ENCODE measurements at regions not wholly inside any gene's neighbourhood (a gene's known extent, or its start where the extent isn't known, plus 50 kb on each side); places are given as distances from the start of the nearest gene placed in this dataset.

- Histone ChIP-seq H3K36me3 (no peaks in the 10 kb centered on the region), H3K9me3 (no peaks in the 10 kb centered on the region), H3K27me3 (replicated peaks; ENCODE audit: insufficient read depth) (no peaks in the 10 kb centered on the region), H3K4me1 (ENCODE audit: control insufficient read depth in 1 of 2, low read depth in 2 of 2) (no peaks in the 10 kb centered on the region), H3K4me3 (no peak overlapping the region), H3K27ac (no peak overlapping the region)
- TF ChIP-seq CTCF (IDR thresholded peaks at IDR 0.05) = no peak
- ATAC-seq (ENCODE audit: insufficient number of reproducible peaks, low FRiP score, low read depth) (no peak), DNase-seq (ENCODE audit: low spot score) (no peak)
Measured at GRCh38 chr10:131700506-131700905, 200.3 kb upstream of the PPP2R2D start.

DNA sequence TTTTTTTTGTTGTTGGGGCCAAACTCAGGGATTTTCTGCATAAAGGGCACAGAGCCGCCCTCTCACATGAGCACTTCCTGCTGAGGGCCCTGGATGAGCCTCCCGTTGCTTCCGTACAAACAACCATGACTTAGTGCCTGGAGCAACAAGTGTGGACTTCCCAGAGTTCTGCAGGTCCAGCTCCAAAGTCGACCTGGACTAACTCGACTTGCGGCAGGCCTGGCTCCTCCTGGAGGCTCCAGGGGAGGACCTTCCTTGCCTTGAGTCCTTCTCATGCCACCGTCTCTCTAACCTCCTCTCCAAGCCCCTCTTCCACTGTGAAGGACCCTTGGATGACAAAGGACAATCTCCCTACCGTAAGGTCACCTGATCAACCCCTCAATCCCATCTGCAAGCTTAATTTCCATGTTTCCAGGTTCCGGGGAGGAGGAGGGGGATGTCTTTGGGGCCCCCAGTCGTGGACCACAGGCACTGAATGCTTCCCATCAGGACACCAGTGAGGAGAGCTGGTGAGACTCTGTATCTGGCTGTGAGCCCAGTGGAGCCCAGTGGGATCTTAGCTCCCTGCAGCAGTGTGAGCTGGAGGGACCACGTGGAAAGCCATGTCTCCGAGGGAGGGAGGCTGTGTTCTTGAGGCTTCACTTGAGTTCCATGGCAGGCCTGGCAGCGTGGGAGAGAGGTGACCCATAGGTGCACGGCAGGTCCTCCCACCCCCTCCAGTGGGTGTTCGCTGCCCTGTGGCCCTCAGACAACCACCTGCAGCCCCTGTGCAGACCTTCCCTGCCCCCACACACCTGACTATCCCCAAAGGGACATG is 199.5 kb upstream of the PPP2R2D start:
- ATAC-seq (ENCODE audit: insufficient number of reproducible peaks, low FRiP score, low read depth) (no peak), DNase-seq (ENCODE audit: low spot score) (no peak)
- Histone ChIP-seq H3K9me3 (peaks cover 2% of the 10 kb centered on the region), H3K36me3 (no peaks in the 10 kb centered on the region), H3K4me3 (no peak overlapping the region), H3K4me1 (ENCODE audit: control insufficient read depth in 1 of 2, low read depth in 2 of 2) (no peaks in the 10 kb centered on the region), H3K27ac (no peak overlapping the region), H3K27me3 (replicated peaks; ENCODE audit: insufficient read depth) (no peaks in the 10 kb centered on the region)
- TF ChIP-seq CTCF (IDR thresholded peaks at IDR 0.05) = no peak

DNA sequence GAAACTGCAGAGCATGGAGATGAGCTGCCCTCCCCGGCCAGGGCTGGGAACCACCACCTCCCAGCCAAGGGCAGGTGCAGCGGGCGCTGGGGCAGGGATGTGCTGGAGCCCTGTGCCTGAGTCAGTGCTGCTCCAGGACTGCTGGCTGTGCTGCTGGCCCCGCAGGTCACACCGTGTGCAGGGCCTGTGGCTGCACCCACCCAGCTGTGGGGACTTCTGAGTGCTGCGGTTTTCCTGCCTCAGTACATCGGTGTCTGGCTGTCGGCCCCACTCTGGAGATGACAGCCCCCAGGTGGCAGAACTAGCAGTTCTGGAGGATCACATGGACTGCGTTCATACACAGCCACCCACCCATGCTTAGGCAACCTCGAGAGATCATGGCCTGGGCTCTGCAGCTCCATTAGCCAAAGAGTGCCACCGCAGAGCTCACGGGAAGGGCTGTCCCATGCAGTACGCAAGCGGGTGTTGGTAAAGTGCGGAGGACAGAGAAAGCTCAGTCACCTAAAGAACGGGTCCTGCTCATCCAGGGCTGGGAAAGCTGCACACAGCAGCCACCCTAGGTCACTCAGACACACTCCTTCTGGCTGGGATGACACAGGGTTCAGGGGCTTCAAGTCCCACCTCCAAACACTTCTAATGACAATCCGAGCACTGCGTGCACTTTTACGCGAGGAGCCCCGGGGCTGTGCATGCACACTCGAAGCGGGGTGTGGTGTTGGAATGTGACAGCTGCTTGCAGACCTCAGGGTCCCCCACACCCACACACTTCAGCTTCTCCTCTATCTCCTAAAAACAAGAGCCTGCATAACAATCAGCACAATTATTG is 198.1 kb upstream of the PPP2R2D start:
- ATAC-seq (ENCODE audit: insufficient number of reproducible peaks, low FRiP score, low read depth) (no peak), DNase-seq (ENCODE audit: low spot score) (no peak)
- TF ChIP-seq CTCF (IDR thresholded peaks at IDR 0.05) = no peak
- Histone ChIP-seq H3K27ac (no peak overlapping the region), H3K27me3 (replicated peaks; ENCODE audit: insufficient read depth) (no peaks in the 10 kb centered on the region), H3K4me3 (no peak overlapping the region), H3K4me1 (ENCODE audit: control insufficient read depth in 1 of 2, low read depth in 2 of 2) (no peaks in the 10 kb centered on the region), H3K9me3 (peaks cover 4% of the 10 kb centered on the region), H3K36me3 (no peaks in the 10 kb centered on the region)

- DNase-seq (ENCODE audit: low spot score) (no peak), ATAC-seq (ENCODE audit: insufficient number of reproducible peaks, low FRiP score, low read depth) (no peak)
- Histone ChIP-seq H3K9me3 (peaks cover 4% of the 10 kb centered on the region), H3K4me3 (no peak overlapping the region), H3K4me1 (ENCODE audit: control insufficient read depth in 1 of 2, low read depth in 2 of 2) (no peaks in the 10 kb centered on the region), H3K27me3 (replicated peaks; ENCODE audit: insufficient read depth) (no peaks in the 10 kb centered on the region), H3K27ac (no peak overlapping the region), H3K36me3 (no peaks in the 10 kb centered on the region)
- TF ChIP-seq CTCF (IDR thresholded peaks at IDR 0.05) = no peak
Measured at GRCh38 chr10:131703541-131703940, 197.3 kb upstream of the PPP2R2D start.

DNA sequence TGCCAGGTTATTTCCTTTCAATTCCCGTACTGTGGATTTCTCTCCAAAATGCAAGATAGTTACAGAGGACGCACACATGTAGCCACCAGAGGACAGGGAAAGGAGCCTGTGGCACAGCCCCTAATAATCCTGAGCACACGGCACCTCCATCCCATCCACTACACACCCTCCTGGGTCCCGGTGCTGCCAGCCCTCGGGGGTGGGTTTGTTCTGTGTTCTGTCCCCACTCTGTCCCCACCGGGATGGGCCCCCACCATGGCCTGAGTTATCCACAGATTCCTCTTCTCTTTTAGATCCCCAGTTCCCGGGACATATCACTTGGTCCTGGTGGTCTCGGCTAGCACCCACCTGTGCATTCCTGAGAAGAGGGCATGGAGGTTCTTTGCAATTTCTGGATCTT is 196.9 kb upstream of the PPP2R2D start:
- no peak for DNase-seq (ENCODE audit: low spot score)
- H3K9me3 ChIP-seq = peaks cover 4% of the 10 kb centered on the region
- H3K27me3 ChIP-seq (replicated peaks; ENCODE audit: insufficient read depth) = no peaks in the 10 kb centered on the region
- H3K36me3 ChIP-seq = no peaks in the 10 kb centered on the region
- TF ChIP-seq CTCF (IDR thresholded peaks at IDR 0.05) = no peak
- no peaks in the 10 kb centered on the region for H3K4me1 ChIP-seq (ENCODE audit: control insufficient read depth in 1 of 2, low read depth in 2 of 2)
- no peak for ATAC-seq (ENCODE audit: insufficient number of reproducible peaks, low FRiP score, low read depth)
- H3K27ac ChIP-seq = no peak overlapping the region
- H3K4me3 ChIP-seq = no peak overlapping the region

Measured in thoracic aorta (tissue), 2 donors.